SK-N-SH (cell line): ENCODE measurements at regions not wholly inside any gene's neighbourhood (a gene's known extent, or its start where the extent isn't known, plus 50 kb on each side); places are given as distances from the start of the nearest gene placed in this dataset.

Source experiments
- CTCF ChIA-PET: fragments of 300-600, 350-600 bp; formaldehyde crosslinking; extraction: SDS; loops from one replicate; lab custom pipeline; 2021; lab: Yijun Ruan, JAX
- POLR2A ChIA-PET: fragments of 350-600 bp; sonication (Branson Sonifier 250); formaldehyde crosslinking; extraction: SDS; loops from one replicate; lab custom pipeline; 2020; ENCODE audit warnings: antibody characterized with exemption, inconsistent platforms; lab: Yijun Ruan, JAX
- DNase-seq: peaks from one replicate; pipeline ENCODE4 v3.0.0; 2012
- H2AFZ ChIP-seq: fragments of 200-600 bp; sonication (generic); 2 replicates; pipeline ENCODE4 v1.8.1; 2016; ENCODE audit warnings: antibody characterized with exemption, mild to moderate bottlenecking, low read depth
- H3F3A ChIP-seq: fragments of 200-600 bp; sonication (generic); replicated peaks from 2 replicates; pipeline ENCODE3; 2016; ENCODE audit warnings: antibody characterized with exemption, mild to moderate bottlenecking; ENCODE audit not compliant: insufficient read depth
- H3K27ac ChIP-seq, 2 experiments: fragments of 200-500 bp in 1 of 2; fragments of 200-600 bp in 1 of 2; sonication (Bioruptor generic) in 1 of 2; sonication (generic), shearing (Covaris generic) in 1 of 2; 2 replicates each; pipeline versions ENCODE4 v1.5.1 to v1.6.1; 2014 to 2016; ENCODE audit warnings: low read depth in 2 of 2, inconsistent platforms in 1 of 2, low read length in 1 of 2, mild to moderate bottlenecking in 1 of 2, mixed read lengths in 1 of 2
- H3K27me3 ChIP-seq: fragments of 200-600 bp; sonication (generic), shearing (Covaris generic); 2 replicates; pipeline ENCODE4 v1.6.1; 2016; ENCODE audit warnings: mixed run types; ENCODE audit not compliant: insufficient read depth
- H3K36me3 ChIP-seq, 2 experiments: fragments of 200-500 bp in 1 of 2; fragments of 200-600 bp in 1 of 2; sonication (Bioruptor generic) in 1 of 2; sonication (generic) in 1 of 2; replicated peaks in 1 of 2; 2 replicates each; pipeline versions ENCODE3 to v1.5.1; 2014 to 2016; ENCODE audit warnings: low read length in 1 of 2, mild to moderate bottlenecking in 1 of 2; ENCODE audit not compliant: insufficient read depth in 2 of 2, control insufficient read depth in 1 of 2
- H3K4me1 ChIP-seq, 2 experiments: fragments of 200-500 bp in 1 of 2; fragments of 200-600 bp in 1 of 2; sonication (Bioruptor generic) in 1 of 2; sonication (generic), shearing (Covaris generic) in 1 of 2; 2 replicates each; pipeline versions ENCODE4 v1.5.1 to v1.6.1; 2014 to 2016; ENCODE audit warnings: low read depth in 1 of 2, low read length in 1 of 2, mixed run types in 1 of 2; ENCODE audit not compliant: insufficient read depth in 2 of 2, control insufficient read depth in 1 of 2
- H3K4me2 ChIP-seq: fragments of 200-600 bp; sonication (generic), shearing (Covaris generic); 2 replicates; pipeline ENCODE4 v1.6.1; 2017; ENCODE audit warnings: mixed run types
- H3K4me3 ChIP-seq, 2 experiments: fragments of 200-500 bp in 1 of 2; fragments of 200-600 bp in 1 of 2; sonication (Bioruptor generic) in 1 of 2; sonication (generic), shearing (Covaris generic) in 1 of 2; 2 replicates each; pipeline versions ENCODE4 v1.5.1 to v1.8.1; 2014 to 2016; ENCODE audit warnings: low read depth in 2 of 2, inconsistent platforms in 1 of 2, low read length in 1 of 2, mild to moderate bottlenecking in 1 of 2, mixed read lengths in 1 of 2, moderate library complexity in 1 of 2
- H3K79me2 ChIP-seq: fragments of 200-600 bp; sonication (generic); 2 replicates; pipeline ENCODE4 v1.8.1; 2017; ENCODE audit warnings: mild to moderate bottlenecking; ENCODE audit not compliant: insufficient read depth
- H3K9ac ChIP-seq: fragments of 200-600 bp; sonication (generic); 2 replicates; pipeline ENCODE4 v1.6.1; 2017; ENCODE audit warnings: mixed run types
- H3K9me2 ChIP-seq: fragments of 200-600 bp; sonication (generic); 2 replicates; pipeline ENCODE4 v1.6.1; 2017; ENCODE audit warnings: mixed run types
- H3K9me3 ChIP-seq: fragments of 200-600 bp; sonication (generic); 2 replicates; pipeline ENCODE4 v1.6.1; 2017; ENCODE audit warnings: mixed run types, mild to moderate bottlenecking, moderate library complexity
- H4K20me1 ChIP-seq: fragments of 200-600 bp; sonication (generic); 2 replicates; pipeline ENCODE4 v1.6.1; 2017; ENCODE audit warnings: mild to moderate bottlenecking, mixed run types; ENCODE audit not compliant: insufficient read depth
- CHD2 ChIP-seq: fragments of 150-350 bp; IDR thresholded peaks from 2 replicates; pipeline ENCODE4 v1.6.1; 2018; ENCODE audit warnings: low read length; ENCODE audit not compliant: partially characterized antibody
- EP300 ChIP-seq, 2 experiments: IDR thresholded peaks; 2 replicates each; pipeline versions ENCODE4 v1.4.0 to v1.6.1; 2012; ENCODE audit warnings: borderline replicate concordance in 1 of 2, low read depth in 1 of 2, low read length in 1 of 2
- EZH2phosphoT487 ChIP-seq: fragments of 200-600 bp; sonication (generic); IDR thresholded peaks from 2 replicates; pipeline ENCODE4 v1.6.1; 2017; ENCODE audit warnings: low read depth, mixed run types, mild to moderate bottlenecking, antibody characterized with exemption, moderate library complexity, borderline replicate concordance
- FOSL2 ChIP-seq: IDR thresholded peaks from 2 replicates; pipeline ENCODE4 v1.4.0; 2012; ENCODE audit warnings: low read depth, mild to moderate bottlenecking, moderate library complexity, borderline replicate concordance
- FOXJ3 ChIP-seq: sonication (generic); formaldehyde crosslinking; IDR thresholded peaks from 2 replicates; pipeline ENCODE4 v1.5.1; 2020; ENCODE audit warnings: mild to moderate bottlenecking, missing genetic modification reagents
- FOXM1 ChIP-seq: IDR thresholded peaks from 2 replicates; pipeline ENCODE4 v1.4.0; 2012; ENCODE audit warnings: low read depth, mild to moderate bottlenecking
- GABPA ChIP-seq: IDR thresholded peaks from 2 replicates; pipeline ENCODE4 v1.4.0; 2012; ENCODE audit warnings: low read depth, mild to moderate bottlenecking
- IRF3 ChIP-seq: fragments of 150-350 bp; IDR thresholded peaks from 2 replicates; pipeline ENCODE4 v1.6.1; 2016; ENCODE audit warnings: mild to moderate bottlenecking, low read depth, low read length
- JUND ChIP-seq: IDR thresholded peaks from 2 replicates; pipeline ENCODE4 v1.4.0; 2012
- MAX ChIP-seq: IDR thresholded peaks from 2 replicates; pipeline ENCODE4 v1.4.0; 2012; ENCODE audit warnings: low read depth
- MXI1 ChIP-seq: IDR thresholded peaks from 2 replicates; pipeline ENCODE4 v1.6.1; 2012; ENCODE audit warnings: mild to moderate bottlenecking, low read depth, low read length, improper control_type of control experiment
- NFIC ChIP-seq: IDR thresholded peaks from 2 replicates; pipeline ENCODE4 v1.4.0; 2012; ENCODE audit warnings: borderline replicate concordance
- NRF1 ChIP-seq: IDR thresholded peaks from 2 replicates; pipeline ENCODE4 v1.6.1; 2012; ENCODE audit warnings: low read depth, mild to moderate bottlenecking, low read length
- PBX3 ChIP-seq: IDR thresholded peaks from 2 replicates; pipeline ENCODE4; 2012
- RAD21 ChIP-seq: IDR thresholded peaks from 2 replicates; pipeline ENCODE4 v1.6.1; 2012; ENCODE audit warnings: mild to moderate bottlenecking, low read length
- RCOR1 ChIP-seq: fragments of 150-350 bp; IDR thresholded peaks from 2 replicates; pipeline ENCODE4 v1.6.1; 2017; ENCODE audit warnings: antibody characterized with exemption, low read length
- REST ChIP-seq: IDR thresholded peaks from 2 replicates; pipeline ENCODE4 v1.6.1; 2012; ENCODE audit warnings: mild to moderate bottlenecking, low read depth, low read length, moderate library complexity
- RFX5 ChIP-seq: IDR thresholded peaks from 2 replicates; pipeline ENCODE4 v1.6.1; 2012; ENCODE audit warnings: mild to moderate bottlenecking, improper control_type of control experiment, low read length
- RXRA ChIP-seq: IDR thresholded peaks from 2 replicates; pipeline ENCODE4 v1.4.0; 2012; ENCODE audit warnings: low read depth, mild to moderate bottlenecking, borderline replicate concordance
- SIN3A ChIP-seq: IDR thresholded peaks from 2 replicates; pipeline ENCODE4 v1.6.1; 2012; ENCODE audit warnings: low read depth, mild to moderate bottlenecking, low read length, moderate library complexity, borderline replicate concordance
- TCF12 ChIP-seq: IDR thresholded peaks from 2 replicates; pipeline ENCODE4 v1.4.0; 2012
- TEAD4 ChIP-seq: IDR thresholded peaks from 2 replicates; pipeline ENCODE4 v1.4.0; 2012; ENCODE audit warnings: mild to moderate bottlenecking, borderline replicate concordance; ENCODE audit not compliant: insufficient read depth
- WGBS: methylation state at CpG from one replicate; pipeline ENCODE4 v1.1.6; 2017; ENCODE audit warnings: low lambda C conversion rate; 5-methylcytosine and 5-hydroxymethylcytosine counted together

GRCh38 chr1:224503161-224504118 lies 68.8 kb upstream of the WDR26 start:
- Histone ChIP-seq H4K20me1 (no peaks in the 10 kb centered on the region), H3K4me3 (no peak overlapping the region), H3K27me3 (no peaks in the 10 kb centered on the region), H3K79me2 (no peaks in the 10 kb centered on the region), H3F3A (peaks cover 33% of the 10 kb centered on the region), H3K9me3 (no peaks in the 10 kb centered on the region), H3K4me1 (peaks cover 38 to 44% of the 10 kb centered on the region in 2 experiments), H3K4me2 (peak overlapping the region; percentile 58), H3K36me3 (no peaks in the 10 kb centered on the region), H3K9me2 (no peaks in the 10 kb centered on the region), H3K9ac (peak overlapping the region; percentile 42), H2AFZ (peak overlapping the region; percentile 71), H3K27ac (peak overlapping the region; percentile 59 to 85)
- TF ChIP-seq GABPA (no peak), FOSL2 (no peak), RCOR1 (no peak; the same call in 1 of the 2 replicates), JUND (no peak), RXRA (peak; percentile 19; the same call in 1 of the 2 replicates), RAD21 (no peak), EP300 (IDR thresholded peaks at IDR 0.05; ENCODE audit: borderline replicate concordance in 1 of 2, low read depth in 1 of 2, low read length in 1 of 2) (peak in 1 of 2 experiments; percentile 13; a peak in 1 of 4 replicates), FOXM1 (no peak), MAX (peak; percentile 73), RFX5 (no peak), NFIC (peak; percentile 77), CHD2 (no peak), PBX3 (peak; percentile 50), NRF1 (no peak), FOXJ3 (CRISPR knock-in tag) (no peak; the same call in 1 of the 2 replicates), TEAD4 (0 out of 2 replicates have a peak, but pooled peaks have one; percentile 14), IRF3 (no peak), TCF12 (peak; percentile 83), MXI1 (peak; percentile 58; the same call in 1 of the 2 replicates), SIN3A (0 out of 2 replicates have a peak, but pooled peaks have one; percentile 18), REST (no peak), EZH2phosphoT487 (no peak)
- POLR2A ChIA-PET = no interaction called here
- CTCF ChIA-PET = interaction anchor here (0.6 to 4.4 kb wide), 5 partner anchors 10 to 419 kb away, joined by 3 to 33 read pairs (median 8); no protein-coding TSS in a partner anchor
- peak; percentile 89 for DNase-seq
- 13% methylated on average over 15 of the region's 19 CpGs for WGBS
